GM12878 (cell line): ENCODE measurements at regions not wholly inside any gene's neighbourhood (a gene's known extent, or its start where the extent isn't known, plus 50 kb on each side); places are given as distances from the start of the nearest gene placed in this dataset.

Source experiments
- ATAC-seq: fragments of 200-7000 bp; cut with Tn5 transposase; 3 replicates; pipeline ENCODE4 v1.9.1; 2020; ENCODE audit warnings: mild to moderate bottlenecking, moderate library complexity
- BruUV-seq: library from RNA; stranded (reverse); fragments of 400-500 nt; replicated peaks from 2 replicates; lab custom pipeline; 2021; lab: Mats Ljungman, UMichigan
- CTCF ChIA-PET: fragments of 300-600 bp; sonication (Branson Sonifier 250); formaldehyde crosslinking; extraction: SDS; loops from one replicate; lab custom pipeline; 2021; ENCODE audit warnings: inconsistent platforms; lab: Yijun Ruan, JAX
- POLR2A ChIA-PET: fragments of 350-600 bp; formaldehyde crosslinking; extraction: SDS; loops from one replicate; lab custom pipeline; 2021; ENCODE audit warnings: inconsistent platforms; lab: Charles Lee
- RAD21 ChIA-PET: fragments of 300-600 bp; sonication (Branson Sonifier 250); formaldehyde crosslinking; loops from one replicate; lab custom pipeline; 2023; ENCODE audit warnings: antibody characterized with exemption; ENCODE audit not compliant: unreplicated experiment; lab: Charles Lee
- SMC1A ChIA-PET: fragments of 300-600 bp; sonication (Branson Sonifier 250); formaldehyde crosslinking; loops from one replicate; lab custom pipeline; 2023; ENCODE audit not compliant: unreplicated experiment, uncharacterized antibody; lab: Charles Lee
- DNase-seq: peaks from one replicate; pipeline ENCODE4 v3.0.0-alpha.2; 2011; ENCODE audit warnings: low read depth, low spot score
- FAIRE-seq: peaks from 3 replicates; lab custom pipeline; 2011; peaks lifted over from hg19 to GRCh38; lab: Jason Lieb, UNC
- H2AFZ ChIP-seq: 2 replicates; pipeline ENCODE4 v1.6.0; 2011; ENCODE audit warnings: low read depth, low read length, control low read depth; ENCODE audit not compliant: control insufficient read depth
- H3K27ac ChIP-seq: 2 replicates; pipeline ENCODE4 v1.5.1; 2011; ENCODE audit warnings: control low read depth; ENCODE audit not compliant: control insufficient read depth, insufficient read depth
- H3K27me3 ChIP-seq, 2 experiments: replicated peaks in 1 of 2; 2 replicates each; pipeline versions ENCODE4 v1.6.0 to v1.6.1; 2011; ENCODE audit warnings: low read length in 1 of 2; ENCODE audit not compliant: control insufficient read depth in 2 of 2, insufficient read depth in 2 of 2
- H3K36me3 ChIP-seq, 2 experiments: 2 replicates each; pipeline ENCODE4 v1.5.1; 2011; ENCODE audit warnings: low read length in 1 of 2; ENCODE audit not compliant: control insufficient read depth in 2 of 2, insufficient read depth in 2 of 2
- H3K4me1 ChIP-seq: 2 replicates; pipeline ENCODE4 v1.6.1; 2011; ENCODE audit warnings: mild to moderate bottlenecking, low read length, moderate library complexity, mixed read lengths; ENCODE audit not compliant: control insufficient read depth, insufficient read depth
- H3K4me2 ChIP-seq: 2 replicates; pipeline ENCODE4 v1.6.0; 2011; ENCODE audit warnings: control low read depth; ENCODE audit not compliant: control insufficient read depth, insufficient read depth
- H3K4me3 ChIP-seq: fragments of 200-600 bp; sonication (generic); 2 replicates; pipeline ENCODE4 v1.5.1; 2016
- H3K79me2 ChIP-seq: 2 replicates; pipeline ENCODE4 v1.6.0; 2011; ENCODE audit warnings: low read length; ENCODE audit not compliant: control insufficient read depth, insufficient read depth
- H3K9ac ChIP-seq: 2 replicates; pipeline ENCODE4 v1.8.0; 2011; ENCODE audit warnings: low read length, control low read depth, mixed read lengths; ENCODE audit not compliant: control insufficient read depth, insufficient read depth
- H3K9me3 ChIP-seq: replicated peaks from 3 replicates; pipeline ENCODE4 v1.5.1; 2011; ENCODE audit warnings: mild to moderate bottlenecking, low read length; ENCODE audit not compliant: control insufficient read depth, insufficient read depth
- H4K20me1 ChIP-seq: 2 replicates; pipeline ENCODE4 v1.6.0; 2011; ENCODE audit not compliant: control insufficient read depth, insufficient read depth
- BHLHE40 ChIP-seq, 2 experiments: fragments of 450-650 bp in 1 of 2; IDR thresholded peaks; 2 replicates each; pipeline ENCODE4 v1.6.1; 2011 to 2017; ENCODE audit warnings: low read depth in 2 of 2, borderline replicate concordance in 1 of 2, improper control_type of control experiment in 1 of 2, low read length in 1 of 2, mild to moderate bottlenecking in 1 of 2
- IKZF1 ChIP-seq: fragments of 450-650 bp; conservative IDR thresholded peaks from 2 replicates; pipeline ENCODE4 v1.6.1; 2017; ENCODE audit warnings: antibody characterized with exemption, mild to moderate bottlenecking
- KAT2A ChIP-seq: conservative IDR thresholded peaks from 2 replicates; pipeline ENCODE4 v1.6.1; 2011; ENCODE audit warnings: low read depth, low read length; ENCODE audit not compliant: control insufficient read depth
- MYC ChIP-seq: IDR thresholded peaks from 2 replicates; pipeline ENCODE4 v1.6.1; 2011; ENCODE audit warnings: mild to moderate bottlenecking, low read length, moderate library complexity, inconsistent platforms; ENCODE audit not compliant: insufficient read depth, insufficient replicate concordance, insufficient read length, severe bottlenecking
- NFXL1 ChIP-seq: fragments of 450-650 bp; IDR thresholded peaks from 2 replicates; pipeline ENCODE4 v1.6.1; 2017; ENCODE audit warnings: antibody characterized with exemption, mild to moderate bottlenecking, borderline replicate concordance
- SPI1 ChIP-seq: IDR thresholded peaks from 2 replicates; pipeline ENCODE4 v1.6.1; 2011; ENCODE audit warnings: low read depth, mild to moderate bottlenecking, low read length, moderate library complexity, borderline replicate concordance; ENCODE audit not compliant: insufficient read depth
- SRF ChIP-seq, 2 experiments: IDR thresholded peaks; 2 replicates each; pipeline ENCODE4 v1.6.1; 2011; ENCODE audit warnings: low read depth in 2 of 2, low read length in 2 of 2, mild to moderate bottlenecking in 1 of 2, moderate library complexity in 1 of 2
- ZNF592 ChIP-seq: fragments of 450-650 bp; IDR thresholded peaks from 2 replicates; pipeline ENCODE4 v1.6.1; 2017; ENCODE audit warnings: mild to moderate bottlenecking, moderate library complexity
- whole genome bisulfite sequencing: methylation state at CpG from one replicate; pipeline ENCODE4 v1.1.6; 2016; ENCODE audit warnings: low lambda C conversion rate; ENCODE audit not compliant: insufficient replicate concordance, insufficient coverage; ENCODE audit errors: missing lambda C conversion rate; 5-methylcytosine and 5-hydroxymethylcytosine counted together
- in situ Hi-C: fragments of 300-500 bp; cut with MboI; formaldehyde crosslinking; loops from 9 replicates; pipeline ENCODE4 v1.14.3; 2018; ENCODE audit warnings: mixed read lengths
- intact Hi-C: fragments of 100-400 bp; cut with micrococcal nuclease; formaldehyde crosslinking; loops from one replicate; pipeline ENCODE4 v1.14.2; 2022; ENCODE audit not compliant: unreplicated experiment

GRCh38 chr21:34263629-34264028, 100.2 kb upstream of the KCNE2 start:
- Histone ChIP-seq H3K27me3 (no peaks in the 10 kb centered on the region), H3K4me3 (no peak overlapping the region), H3K9me3 (peaks cover 3% of the 10 kb centered on the region; the same call in 2 of the 3 replicates), H3K79me2 (no peaks in the 10 kb centered on the region), H3K4me1 (no peaks in the 10 kb centered on the region), H3K27ac (no peak overlapping the region), H3K4me2 (no peak overlapping the region), H2AFZ (no peak overlapping the region), H4K20me1 (no peaks in the 10 kb centered on the region), H3K36me3 (no peaks in the 10 kb centered on the region), H3K9ac (no peak overlapping the region)
- 15% methylated on average over 2 of the region's 2 CpGs for WGBS
- no peak for TF ChIP-seq BHLHE40 (IDR thresholded peaks at IDR 0.05; ENCODE audit: borderline replicate concordance in 1 of 2, low read depth in 2 of 2, low read length in 1 of 2)
- no peak for TF ChIP-seq IKZF1
- no peak for TF ChIP-seq KAT2A
- no peak for TF ChIP-seq SRF (IDR thresholded peaks at IDR 0.05; ENCODE audit: low read depth in 2 of 2, low read length in 2 of 2)
- no peak for TF ChIP-seq SPI1
- no peak for TF ChIP-seq MYC
- no peak for TF ChIP-seq ZNF592
- no peak for TF ChIP-seq NFXL1
- SMC1A ChIA-PET = no interaction called here
- RAD21 ChIA-PET = no interaction called here
- BruUV-seq = no TSS peak
- FAIRE-seq = no peak
- intact Hi-C loops = no loop called here
- CTCF ChIA-PET = no interaction called here
- POLR2A ChIA-PET = no interaction called here
- in situ Hi-C loops = no loop called here
- DNase-seq = no peak
- no peak for ATAC-seq
